WTC11 (cell line): ENCODE measurements at regions not wholly inside any gene's neighbourhood (a gene's known extent, or its start where the extent isn't known, plus 50 kb on each side); places are given as distances from the start of the nearest gene placed in this dataset.

Experiments
- ATAC-seq: fragments of 200-7000 bp; cut with Tn5 transposase; 2 replicates; pipeline ENCODE4 v1.10.0; 2021; ENCODE audit warnings: mild to moderate bottlenecking, moderate library complexity
- CTCF ChIA-PET: fragments of 300-600 bp; sonication (Branson Sonifier 250); formaldehyde crosslinking; loops from one replicate; lab custom pipeline; 2021; ENCODE audit warnings: antibody characterized with exemption; lab: Charles Lee
- POLR2A ChIA-PET: fragments of 350-600 bp; sonication (Branson Sonifier 250); formaldehyde crosslinking; loops from one replicate; lab custom pipeline; 2021; ENCODE audit warnings: antibody characterized with exemption; lab: Charles Lee
- DNase-seq: peaks from one replicate; pipeline ENCODE4 v3.0.0; 2021; ENCODE audit warnings: low spot score
- H3K27ac Mint-ChIP-seq: 2 replicates; pipeline ENCODE4 v1.8.0; 2021; ENCODE audit warnings: mixed read lengths
- H3K27me3 Mint-ChIP-seq: 2 replicates; pipeline ENCODE4 v1.8.0; 2021; ENCODE audit warnings: low read depth, mild to moderate bottlenecking, moderate library complexity, mixed read lengths
- H3K36me3 Mint-ChIP-seq: 2 replicates; pipeline ENCODE4 v1.8.0; 2021; ENCODE audit warnings: mixed read lengths
- H3K4me1 Mint-ChIP-seq: 2 replicates; pipeline ENCODE4 v1.8.0; 2022; ENCODE audit warnings: mixed read lengths
- H3K4me3 Mint-ChIP-seq: 2 replicates; pipeline ENCODE4 v1.8.0; 2021; ENCODE audit warnings: mild to moderate bottlenecking, moderate library complexity, mixed read lengths
- H3K9me3 Mint-ChIP-seq: 2 replicates; pipeline ENCODE4 v1.8.0; 2021; ENCODE audit warnings: mixed read lengths
- CREM ChIP-seq: sonication (generic); formaldehyde crosslinking; IDR thresholded peaks from 2 replicates; pipeline ENCODE4 v1.8.1; 2022; ENCODE audit warnings: mild to moderate bottlenecking, missing genetic modification reagents, moderate library complexity
- FOXK1 ChIP-seq: sonication (generic); formaldehyde crosslinking; IDR thresholded peaks from 2 replicates; pipeline ENCODE4 v1.8.0; 2022; ENCODE audit warnings: mild to moderate bottlenecking, moderate library complexity, missing genetic modification reagents
- FOXP1 ChIP-seq: sonication (generic); formaldehyde crosslinking; IDR thresholded peaks from 2 replicates; pipeline ENCODE4 v1.8.0; 2022; ENCODE audit warnings: missing genetic modification reagents, mild to moderate bottlenecking, moderate library complexity, borderline replicate concordance
- MXD4 ChIP-seq: fragments of 250-450 bp; sonication (Bioruptor Pico); IDR thresholded peaks from 2 replicates; pipeline ENCODE4 v1.8.0; 2021; ENCODE audit warnings: mild to moderate bottlenecking, moderate library complexity, borderline replicate concordance
- NFYB ChIP-seq: sonication (generic); formaldehyde crosslinking; conservative IDR thresholded peaks from 2 replicates; pipeline ENCODE4 v1.8.0; 2022; ENCODE audit warnings: low read depth, missing genetic modification reagents
- NR3C1 ChIP-seq: sonication (generic); formaldehyde crosslinking; conservative IDR thresholded peaks from 2 replicates; pipeline ENCODE4 v1.8.1; 2023; ENCODE audit warnings: low read depth, mild to moderate bottlenecking, missing genetic modification reagents
- RORB ChIP-seq: fragments of 250-450 bp; sonication (Bioruptor Pico); IDR thresholded peaks from 2 replicates; pipeline ENCODE4 v1.9.0; 2021; ENCODE audit warnings: mild to moderate bottlenecking
- SP1 ChIP-seq: sonication (generic); formaldehyde crosslinking; conservative IDR thresholded peaks from 2 replicates; pipeline ENCODE4 v1.8.1; 2022; ENCODE audit warnings: missing genetic modification reagents
- TCF7 ChIP-seq: sonication (generic); formaldehyde crosslinking; IDR thresholded peaks from 2 replicates; pipeline ENCODE4 v1.8.0; 2022; ENCODE audit warnings: mild to moderate bottlenecking, low read depth, missing genetic modification reagents, moderate library complexity
- TP53 ChIP-seq: sonication (generic); formaldehyde crosslinking; IDR thresholded peaks from 2 replicates; pipeline ENCODE4 v1.8.1; 2023; ENCODE audit warnings: mild to moderate bottlenecking, missing genetic modification reagents
- ZNF138 ChIP-seq: sonication (generic); formaldehyde crosslinking; conservative IDR thresholded peaks from 2 replicates; pipeline ENCODE4 v1.8.1; 2022; ENCODE audit warnings: mild to moderate bottlenecking, moderate library complexity, missing genetic modification reagents
- ZNF263 ChIP-seq: sonication (generic); formaldehyde crosslinking; IDR thresholded peaks from 2 replicates; pipeline ENCODE4 v1.8.1; 2022; ENCODE audit warnings: low read depth, mild to moderate bottlenecking, moderate library complexity, missing genetic modification reagents
- ZNF423 ChIP-seq: fragments of 250-450 bp; sonication (Bioruptor Pico); IDR thresholded peaks from 2 replicates; pipeline ENCODE4 v2.1.2; 2022; ENCODE audit warnings: mild to moderate bottlenecking, moderate library complexity
- TF ChIP-seq, protein P1 (sequence below): fragments of 250-450 bp; sonication (Bioruptor Pico); IDR thresholded peaks from 2 replicates; pipeline ENCODE4 v2.1.2; 2022; ENCODE audit warnings: mild to moderate bottlenecking, moderate library complexity
- TF ChIP-seq, protein P2 (sequence below): sonication (generic); formaldehyde crosslinking; IDR thresholded peaks from 2 replicates; pipeline ENCODE4 v1.8.1; 2023; ENCODE audit warnings: mild to moderate bottlenecking, missing genetic modification reagents, moderate library complexity
- TF ChIP-seq, protein P3 (sequence below): sonication (generic); formaldehyde crosslinking; conservative IDR thresholded peaks from 2 replicates; pipeline ENCODE4 v1.8.1; 2022; ENCODE audit warnings: mild to moderate bottlenecking, missing genetic modification reagents
- TF ChIP-seq, protein P4 (sequence below): sonication (generic); formaldehyde crosslinking; IDR thresholded peaks from 2 replicates; pipeline ENCODE4 v1.8.1; 2022; ENCODE audit warnings: low read depth, missing genetic modification reagents, borderline replicate concordance
- TF ChIP-seq, protein P5 (sequence below): fragments of 250-450 bp; sonication (Bioruptor Pico); conservative IDR thresholded peaks from 2 replicates; pipeline ENCODE4 v1.9.0; 2021; ENCODE audit warnings: mild to moderate bottlenecking
- TF ChIP-seq, protein P6 (sequence below): fragments of 250-450 bp; sonication (Bioruptor Pico); IDR thresholded peaks from 2 replicates; pipeline ENCODE4 v1.8.0; 2021; ENCODE audit warnings: mild to moderate bottlenecking
- TF ChIP-seq, protein P7 (sequence below): sonication (generic); formaldehyde crosslinking; IDR thresholded peaks from 2 replicates; pipeline ENCODE4 v1.8.1; 2022; ENCODE audit warnings: mild to moderate bottlenecking, missing genetic modification reagents, moderate library complexity, borderline replicate concordance

DNA sequence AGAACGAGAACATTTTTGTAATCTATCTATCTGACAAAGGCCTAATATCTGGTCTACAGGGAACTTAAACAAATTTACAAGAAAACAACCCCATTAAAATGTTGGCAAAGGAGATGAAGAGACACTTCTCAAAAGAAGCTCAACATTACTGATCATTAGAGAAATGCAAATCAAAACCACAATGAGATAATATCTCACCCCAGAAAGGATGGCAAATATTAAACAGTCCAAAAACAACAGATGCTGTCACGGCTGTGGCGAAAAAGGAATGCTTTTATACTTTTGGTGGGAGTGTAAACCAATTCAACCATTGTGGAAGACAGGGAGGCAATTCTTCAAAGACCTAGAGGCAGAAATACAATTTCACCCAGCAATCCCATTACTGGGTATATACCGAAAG, 2284.8 kb downstream of the ARAP2 start (continued):
- no peak for TF ChIP-seq RORB
- TF ChIP-seq, protein P1, sequence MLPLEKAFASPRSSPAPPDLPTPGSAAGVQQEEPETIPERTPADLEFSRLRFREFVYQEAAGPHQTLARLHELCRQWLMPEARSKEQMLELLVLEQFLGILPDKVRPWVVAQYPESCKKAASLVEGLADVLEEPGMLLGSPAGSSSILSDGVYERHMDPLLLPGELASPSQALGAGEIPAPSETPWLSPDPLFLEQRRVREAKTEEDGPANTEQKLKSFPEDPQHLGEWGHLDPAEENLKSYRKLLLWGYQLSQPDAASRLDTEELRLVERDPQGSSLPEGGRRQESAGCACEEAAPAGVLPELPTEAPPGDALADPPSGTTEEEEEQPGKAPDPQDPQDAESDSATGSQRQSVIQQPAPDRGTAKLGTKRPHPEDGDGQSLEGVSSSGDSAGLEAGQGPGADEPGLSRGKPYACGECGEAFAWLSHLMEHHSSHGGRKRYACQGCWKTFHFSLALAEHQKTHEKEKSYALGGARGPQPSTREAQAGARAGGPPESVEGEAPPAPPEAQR (CRISPR knock-in tag): no peak

DNA sequence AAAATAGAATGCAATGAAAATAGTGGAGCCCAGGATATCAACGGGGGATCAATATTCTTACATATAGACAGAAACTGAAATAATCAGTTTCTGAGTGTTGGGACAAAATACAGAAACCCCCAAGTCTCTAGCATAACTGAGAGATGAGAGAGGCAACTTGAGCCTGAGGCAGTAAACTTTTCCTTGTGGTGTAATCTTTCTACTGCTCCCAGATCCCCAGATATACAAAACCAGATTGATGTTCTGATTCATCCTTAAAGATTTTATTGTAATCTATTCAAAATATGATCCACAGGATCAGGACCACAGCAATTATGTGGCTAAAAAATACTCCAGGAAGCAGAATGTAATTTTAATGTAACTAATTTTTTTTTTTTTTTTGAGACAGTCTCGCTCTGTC, 2282.6 kb downstream of the ARAP2 start:
- peaks cover 16% of the 10 kb centered on the region for H3K9me3 Mint-ChIP-seq
- H3K27me3 Mint-ChIP-seq: no peaks in the 10 kb centered on the region
- TF ChIP-seq, protein P2, sequence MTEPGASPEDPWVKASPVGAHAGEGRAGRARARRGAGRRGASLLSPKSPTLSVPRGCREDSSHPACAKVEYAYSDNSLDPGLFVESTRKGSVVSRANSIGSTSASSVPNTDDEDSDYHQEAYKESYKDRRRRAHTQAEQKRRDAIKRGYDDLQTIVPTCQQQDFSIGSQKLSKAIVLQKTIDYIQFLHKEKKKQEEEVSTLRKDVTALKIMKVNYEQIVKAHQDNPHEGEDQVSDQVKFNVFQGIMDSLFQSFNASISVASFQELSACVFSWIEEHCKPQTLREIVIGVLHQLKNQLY (CRISPR knock-in tag): no peak
- TF ChIP-seq, protein P3, sequence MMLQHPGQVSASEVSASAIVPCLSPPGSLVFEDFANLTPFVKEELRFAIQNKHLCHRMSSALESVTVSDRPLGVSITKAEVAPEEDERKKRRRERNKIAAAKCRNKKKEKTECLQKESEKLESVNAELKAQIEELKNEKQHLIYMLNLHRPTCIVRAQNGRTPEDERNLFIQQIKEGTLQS (CRISPR knock-in tag): no peak
- no peak for TF ChIP-seq ZNF423 (CRISPR knock-in tag)
- TF ChIP-seq SP1 (CRISPR knock-in tag): no peak
- TF ChIP-seq, protein P4, sequence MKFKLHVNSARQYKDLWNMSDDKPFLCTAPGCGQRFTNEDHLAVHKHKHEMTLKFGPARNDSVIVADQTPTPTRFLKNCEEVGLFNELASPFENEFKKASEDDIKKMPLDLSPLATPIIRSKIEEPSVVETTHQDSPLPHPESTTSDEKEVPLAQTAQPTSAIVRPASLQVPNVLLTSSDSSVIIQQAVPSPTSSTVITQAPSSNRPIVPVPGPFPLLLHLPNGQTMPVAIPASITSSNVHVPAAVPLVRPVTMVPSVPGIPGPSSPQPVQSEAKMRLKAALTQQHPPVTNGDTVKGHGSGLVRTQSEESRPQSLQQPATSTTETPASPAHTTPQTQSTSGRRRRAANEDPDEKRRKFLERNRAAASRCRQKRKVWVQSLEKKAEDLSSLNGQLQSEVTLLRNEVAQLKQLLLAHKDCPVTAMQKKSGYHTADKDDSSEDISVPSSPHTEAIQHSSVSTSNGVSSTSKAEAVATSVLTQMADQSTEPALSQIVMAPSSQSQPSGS (CRISPR knock-in tag): no peak
- TF ChIP-seq, protein P1 (CRISPR knock-in tag): no peak
- TF ChIP-seq MXD4 (CRISPR knock-in tag): no peak
- no peak for TF ChIP-seq CREM
- no peak for TF ChIP-seq ZNF138 (CRISPR knock-in tag)
- TF ChIP-seq, protein P5, sequence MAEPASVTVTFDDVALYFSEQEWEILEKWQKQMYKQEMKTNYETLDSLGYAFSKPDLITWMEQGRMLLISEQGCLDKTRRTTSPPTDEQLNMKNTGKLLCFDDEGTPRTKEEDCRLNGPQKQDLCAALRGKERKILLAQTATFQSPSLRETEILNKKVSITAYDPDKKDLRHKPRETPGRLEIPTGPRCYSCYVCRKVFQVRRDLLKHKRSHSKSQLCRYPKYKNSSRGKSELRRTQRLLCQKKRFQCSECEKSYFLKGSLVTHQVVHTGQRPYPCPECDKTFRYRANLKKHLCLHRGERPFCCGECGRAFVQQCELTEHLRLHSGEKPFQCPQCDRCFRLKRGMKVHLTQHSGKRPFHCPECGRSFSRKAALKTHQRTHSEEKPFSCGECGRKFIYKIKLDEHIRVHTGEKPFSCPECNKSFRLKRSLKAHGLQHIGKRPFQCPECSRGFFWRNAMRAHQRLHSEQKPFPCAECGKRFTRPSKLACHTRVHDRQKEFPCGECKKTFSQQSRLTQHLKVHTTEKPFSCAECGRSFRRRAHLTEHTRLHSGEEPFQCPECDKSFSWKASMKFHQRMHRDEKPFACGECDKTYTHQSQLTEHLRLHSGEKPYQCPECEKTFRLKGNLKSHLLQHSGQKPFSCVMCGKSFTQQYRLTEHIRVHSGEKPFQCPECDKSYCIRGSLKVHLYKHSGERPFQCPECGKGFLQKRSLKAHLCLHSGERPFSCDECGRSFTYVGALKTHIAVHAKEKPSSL (CRISPR knock-in tag): no peak
- no peak for TF ChIP-seq TP53 (CRISPR knock-in tag)
- TF ChIP-seq, protein P6, sequence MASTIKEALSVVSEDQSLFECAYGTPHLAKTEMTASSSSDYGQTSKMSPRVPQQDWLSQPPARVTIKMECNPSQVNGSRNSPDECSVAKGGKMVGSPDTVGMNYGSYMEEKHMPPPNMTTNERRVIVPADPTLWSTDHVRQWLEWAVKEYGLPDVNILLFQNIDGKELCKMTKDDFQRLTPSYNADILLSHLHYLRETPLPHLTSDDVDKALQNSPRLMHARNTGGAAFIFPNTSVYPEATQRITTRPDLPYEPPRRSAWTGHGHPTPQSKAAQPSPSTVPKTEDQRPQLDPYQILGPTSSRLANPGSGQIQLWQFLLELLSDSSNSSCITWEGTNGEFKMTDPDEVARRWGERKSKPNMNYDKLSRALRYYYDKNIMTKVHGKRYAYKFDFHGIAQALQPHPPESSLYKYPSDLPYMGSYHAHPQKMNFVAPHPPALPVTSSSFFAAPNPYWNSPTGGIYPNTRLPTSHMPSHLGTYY (CRISPR knock-in tag): no peak
- no peak for TF ChIP-seq NFYB (CRISPR knock-in tag)
- TF ChIP-seq NR3C1: no peak
- no peak for TF ChIP-seq FOXP1 (CRISPR knock-in tag)
- no peak for TF ChIP-seq ZNF263 (CRISPR knock-in tag)
- TF ChIP-seq, protein P7, sequence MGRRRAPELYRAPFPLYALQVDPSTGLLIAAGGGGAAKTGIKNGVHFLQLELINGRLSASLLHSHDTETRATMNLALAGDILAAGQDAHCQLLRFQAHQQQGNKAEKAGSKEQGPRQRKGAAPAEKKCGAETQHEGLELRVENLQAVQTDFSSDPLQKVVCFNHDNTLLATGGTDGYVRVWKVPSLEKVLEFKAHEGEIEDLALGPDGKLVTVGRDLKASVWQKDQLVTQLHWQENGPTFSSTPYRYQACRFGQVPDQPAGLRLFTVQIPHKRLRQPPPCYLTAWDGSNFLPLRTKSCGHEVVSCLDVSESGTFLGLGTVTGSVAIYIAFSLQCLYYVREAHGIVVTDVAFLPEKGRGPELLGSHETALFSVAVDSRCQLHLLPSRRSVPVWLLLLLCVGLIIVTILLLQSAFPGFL: no peak
- no peak for TF ChIP-seq TCF7 (CRISPR knock-in tag)
- TF ChIP-seq FOXK1 (CRISPR knock-in tag): no peak
- ChIA-PET CTCF (no interaction called here), POLR2A (no interaction called here)
- DNase-seq (no peak), ATAC-seq (no peak)
- H3K27ac Mint-ChIP-seq: no peak overlapping the region
- no peaks in the 10 kb centered on the region; the same call in 1 of the 2 replicates for H3K36me3 Mint-ChIP-seq
- H3K4me3 Mint-ChIP-seq: no peak overlapping the region
- H3K4me1 Mint-ChIP-seq: no peaks in the 10 kb centered on the region
